ENCODE measurements at regions not wholly inside any gene's neighbourhood (a gene's known extent, or its start where the extent isn't known, plus 50 kb on each side); places are given as distances from the start of the nearest gene placed in this dataset.

GRCh38 chr2:201964011-201964410 is 69.6 kb upstream of the FZD7 start:
- TF ChIP-seq CTCF (IDR thresholded peaks at IDR 0.05) (no peak), POLR2AphosphoS5 (IDR thresholded peaks at IDR 0.05; ENCODE audit: insufficient read depth in 1 of 2, low read depth in 1 of 2) (no peak)
